ENCODE measurements at regions not wholly inside any gene's neighbourhood (a gene's known extent, or its start where the extent isn't known, plus 50 kb on each side); places are given as distances from the start of the nearest gene placed in this dataset.

- TF ChIP-seq POLR2A (IDR thresholded peaks at IDR 0.05): no peak
- no peak for TF ChIP-seq CTCF (IDR thresholded peaks at IDR 0.05)
- WGBS, 2 donors: 19 to 39% methylated on average over 1 to 2 of the region's 2 CpGs
- intact Hi-C loops (cut with DNase I): no loop called here
- no peaks in the 10 kb centered on the region for H3K9me3 ChIP-seq
- no peak for DNase-seq
- H3K36me3 ChIP-seq: no peaks in the 10 kb centered on the region
- H3K4me1 ChIP-seq: peaks cover 0 to 21% (median 0%) of the 10 kb centered on the region in 3 donors
- no peak overlapping the region for H3K4me3 ChIP-seq
- no peaks in the 10 kb centered on the region for H3K27me3 ChIP-seq
- H3K27ac ChIP-seq: peak overlapping the region in 1 of 4 donors; percentile 29
These were observed 297.9 kb upstream of the MMADHC start for GRCh38 chr2:149885468-149885867.

GRCh38 chr2:149884871-149885270 is 297.3 kb upstream of the MMADHC start:
- Histone ChIP-seq H3K4me3 (no peak overlapping the region), H3K27me3 (no peaks in the 10 kb centered on the region), H3K27ac (peak overlapping the region in 1 of 4 donors; percentile 45), H3K4me1 (peaks cover 0 to 21% (median 0%) of the 10 kb centered on the region in 3 donors), H3K9me3 (no peaks in the 10 kb centered on the region), H3K36me3 (no peaks in the 10 kb centered on the region)
- intact Hi-C loops (cut with DNase I): no loop called here
- TF ChIP-seq POLR2A (IDR thresholded peaks at IDR 0.05): no peak
- no peak for TF ChIP-seq CTCF (IDR thresholded peaks at IDR 0.05)
- DNase-seq: no peak

GRCh38 chr2:149877913-149878312 is 290.3 kb upstream of the MMADHC start:
- intact Hi-C loops (cut with DNase I): no loop called here
- no peak for DNase-seq
- H3K27me3 ChIP-seq: no peaks in the 10 kb centered on the region
- no peaks in the 10 kb centered on the region for H3K9me3 ChIP-seq
- peak overlapping the region in 2 of 4 donors; percentile 30 to 68 for H3K27ac ChIP-seq
- peaks cover 0 to 9% (median 0%) of the 10 kb centered on the region in 3 donors for H3K4me1 ChIP-seq
- TF ChIP-seq CTCF (IDR thresholded peaks at IDR 0.05) (no peak), POLR2A (IDR thresholded peaks at IDR 0.05) (no peak)
- WGBS, 2 donors: 35 to 42% methylated on average over 1 of the region's 1 CpG
- no peaks in the 10 kb centered on the region for H3K36me3 ChIP-seq
- H3K4me3 ChIP-seq: no peak overlapping the region

- intact Hi-C loops (cut with DNase I): no loop called here
- H3K4me3 ChIP-seq: no peak overlapping the region
- H3K4me1 ChIP-seq: peaks cover 0 to 9% (median 0%) of the 10 kb centered on the region in 3 donors
- DNase-seq: no peak
- H3K9me3 ChIP-seq: no peaks in the 10 kb centered on the region
- TF ChIP-seq POLR2A (IDR thresholded peaks at IDR 0.05) (no peak), CTCF (IDR thresholded peaks at IDR 0.05) (no peak)
- no peaks in the 10 kb centered on the region for H3K27me3 ChIP-seq
- peak overlapping the region in 2 of 4 donors; percentile 30 to 68 for H3K27ac ChIP-seq
- 45 to 70% methylated on average over 3 of the region's 3 CpGs for WGBS, 2 donors
- no peaks in the 10 kb centered on the region for H3K36me3 ChIP-seq
These were observed 289.5 kb upstream of the MMADHC start for GRCh38 chr2:149877074-149877473.

GRCh38 chr2:149873936-149874335 is 286.4 kb upstream of the MMADHC start:
- H3K4me3 ChIP-seq: no peak overlapping the region
- no peak for TF ChIP-seq CTCF (IDR thresholded peaks at IDR 0.05)
- no peak for TF ChIP-seq POLR2A (IDR thresholded peaks at IDR 0.05)
- H3K27ac ChIP-seq: no peak overlapping the region
- WGBS, 2 donors: 62 to 63% methylated on average over 1 of the region's 1 CpG
- H3K36me3 ChIP-seq: no peaks in the 10 kb centered on the region
- peaks cover 0 to 9% (median 0%) of the 10 kb centered on the region in 3 donors for H3K4me1 ChIP-seq
- intact Hi-C loops (cut with DNase I): no loop called here
- H3K9me3 ChIP-seq: no peaks in the 10 kb centered on the region
- no peak for DNase-seq
- H3K27me3 ChIP-seq: no peaks in the 10 kb centered on the region

Data from esophagus squamous epithelium (tissue), 5 donors.